SK-N-MC (cell line): ENCODE measurements at regions not wholly inside any gene's neighbourhood (a gene's known extent, or its start where the extent isn't known, plus 50 kb on each side); places are given as distances from the start of the nearest gene placed in this dataset.
"Not testable (repeated sequence)": the region's sequence is repeated elsewhere in the genome, so short reads cannot be mapped to it uniquely, and the experiment has no call there.

Experiments
- DNase-seq: peaks from one replicate; pipeline ENCODE4 v3.0.0-alpha.2; 2011; ENCODE audit warnings: low read depth, low spot score
- H3K27ac ChIP-seq: fragments of 200-600 bp; sonication (generic); 2 replicates; pipeline ENCODE4 v1.5.1; 2016; ENCODE audit warnings: mixed run types
- H3K36me3 ChIP-seq: fragments of 200-600 bp; sonication (generic); 2 replicates; pipeline ENCODE4 v1.6.1; 2017; ENCODE audit warnings: antibody characterized with exemption, low read length, mixed read lengths; ENCODE audit not compliant: insufficient read depth
- H3K4me3 ChIP-seq: fragments of 200-600 bp; sonication (generic); 2 replicates; pipeline ENCODE4 v1.5.1; 2016
- H3K9ac ChIP-seq: fragments of 200-600 bp; sonication (generic); 2 replicates; pipeline ENCODE4 v1.8.0; 2017; ENCODE audit warnings: mixed run types, mixed read lengths; ENCODE audit not compliant: insufficient read length
- H3K9me3 ChIP-seq: fragments of 200-600 bp; sonication (generic); 2 replicates; pipeline ENCODE4 v1.6.1; 2017; ENCODE audit warnings: low read depth, mild to moderate bottlenecking, antibody characterized with exemption, low read length, moderate library complexity, mixed read lengths
- EZH2 ChIP-seq: fragments of 200-600 bp; sonication (generic); IDR thresholded peaks from one replicate; pipeline ENCODE4 v1.6.1; 2017; ENCODE audit warnings: antibody characterized with exemption
- FOXP2 ChIP-seq: optimal IDR thresholded peaks from 2 replicates; pipeline ENCODE3; 2011; ENCODE audit warnings: mild to moderate bottlenecking, moderate library complexity; ENCODE audit not compliant: insufficient read depth; ENCODE audit errors: extremely low read length, control extremely low read depth
- POLR2AphosphoS5 ChIP-seq: IDR thresholded peaks from 2 replicates; pipeline ENCODE4 v1.6.1; 2012; ENCODE audit warnings: mild to moderate bottlenecking, low read depth, low read length, borderline replicate concordance

DNA sequence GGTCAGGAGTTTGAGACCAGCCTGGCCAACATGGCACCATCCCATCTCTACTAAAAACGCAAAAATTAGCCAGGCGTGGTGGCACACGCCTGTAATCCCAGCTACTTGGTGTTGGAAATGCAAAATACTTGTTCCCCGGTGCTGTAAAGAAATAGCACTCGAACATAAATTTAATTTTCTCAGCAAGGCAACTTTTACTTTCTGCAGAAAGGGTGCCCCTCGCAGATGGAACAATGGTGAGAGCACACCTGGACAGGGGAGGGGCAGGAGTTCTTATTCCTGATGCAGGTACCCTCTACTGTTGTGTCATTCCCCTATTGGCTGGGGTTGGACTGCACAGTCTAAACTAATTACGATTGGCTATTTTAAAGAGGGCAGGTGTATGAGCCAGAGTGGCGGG, 139.7 kb downstream of the FHIP1A start:
- Histone ChIP-seq H3K9me3 (0 out of 2 replicates have a peak, but pooled peaks cover 2% of the 10 kb centered on the region), H3K36me3 (no peaks in the 10 kb centered on the region), H3K9ac (no peak overlapping the region), H3K27ac (no peak overlapping the region), H3K4me3 (no peak overlapping the region)
- TF ChIP-seq EZH2 (no peak), POLR2AphosphoS5 (no peak), FOXP2 (no peak)
- DNase-seq, result no peak

- not testable (repeated sequence) for H3K9me3 ChIP-seq, DNase-seq, H3K9ac ChIP-seq, H3K27ac ChIP-seq, H3K4me3 ChIP-seq, H3K36me3 ChIP-seq
Observed at GRCh38 chr4:151549378-151549777, 140.4 kb downstream of the FHIP1A start.

DNA sequence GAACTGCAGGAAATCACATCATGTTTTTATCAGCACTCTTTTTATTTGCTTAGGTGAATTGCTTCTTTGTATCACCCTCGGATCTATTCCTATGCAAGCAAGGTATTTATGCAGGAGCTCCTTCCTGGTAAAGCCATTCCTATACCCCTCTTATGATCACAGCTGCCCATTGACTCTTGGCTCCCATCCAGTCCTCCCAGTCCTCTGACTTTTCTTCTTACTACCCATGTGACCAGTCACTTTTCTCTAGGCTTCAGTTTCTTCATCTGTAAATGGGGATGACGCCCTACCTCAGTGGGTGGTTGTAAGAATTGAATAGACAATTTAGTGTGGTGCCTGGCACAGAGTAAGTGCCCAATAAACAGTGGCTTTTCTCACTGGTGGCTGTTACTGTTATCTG, 144.9 kb downstream of the FHIP1A start:
- no peak for DNase-seq

DNA sequence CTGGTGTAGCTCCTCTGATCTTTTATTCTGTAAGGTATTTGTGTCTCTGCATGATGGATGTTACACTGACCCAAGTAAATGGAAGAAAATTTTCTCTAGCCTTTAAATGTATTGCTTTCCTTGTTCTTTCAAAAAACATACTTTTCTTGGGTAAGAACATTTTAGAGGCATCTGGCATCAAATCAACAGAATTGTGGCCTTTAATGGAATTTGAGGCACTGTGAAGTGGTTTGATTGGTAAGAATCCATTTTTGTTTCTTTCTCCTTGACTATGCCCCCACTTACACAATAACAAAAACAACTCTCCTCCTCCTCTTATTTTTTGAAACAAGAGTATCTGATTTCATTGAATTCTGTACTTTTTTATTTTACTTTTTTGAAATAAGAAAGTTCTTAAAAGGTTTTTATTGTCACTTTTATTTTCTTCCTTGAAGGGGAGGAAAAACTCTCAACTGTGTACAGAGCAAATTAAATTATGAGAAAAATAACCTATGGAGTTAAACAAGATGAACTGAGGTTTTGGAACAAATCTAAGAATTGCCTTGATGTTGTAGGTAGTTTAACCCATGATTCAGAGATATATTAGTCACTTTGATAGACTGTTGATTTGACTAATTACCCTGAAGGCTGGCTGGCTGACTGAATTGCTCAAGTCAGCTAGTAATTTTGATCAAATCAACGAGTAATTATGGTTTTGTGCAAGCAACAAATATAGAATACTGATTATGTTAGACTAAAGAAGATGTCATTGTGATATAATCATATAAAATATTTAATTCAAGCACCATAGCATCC, 146.4 kb downstream of the FHIP1A start:
- no peak overlapping the region for H3K9ac ChIP-seq
- H3K4me3 ChIP-seq, result no peak overlapping the region
- H3K9me3 ChIP-seq, result 0 out of 2 replicates have a peak, but pooled peaks cover 2% of the 10 kb centered on the region
- no peaks in the 10 kb centered on the region for H3K36me3 ChIP-seq
- DNase-seq, result no peak
- no peak overlapping the region for H3K27ac ChIP-seq
- no peak for TF ChIP-seq POLR2AphosphoS5
- TF ChIP-seq EZH2, result no peak
- TF ChIP-seq FOXP2, result no peak

More for the DNA sequence above, 144.9 kb downstream of the FHIP1A start:
- no peak overlapping the region for H3K9ac ChIP-seq
- no peaks in the 10 kb centered on the region for H3K36me3 ChIP-seq
- H3K4me3 ChIP-seq, result no peak overlapping the region
- TF ChIP-seq EZH2 (no peak), FOXP2 (no peak), POLR2AphosphoS5 (no peak)
- 0 out of 2 replicates have a peak, but pooled peaks cover 2% of the 10 kb centered on the region for H3K9me3 ChIP-seq
- no peak overlapping the region for H3K27ac ChIP-seq

- H3K27ac ChIP-seq, result no peak overlapping the region
- no peak for DNase-seq
- TF ChIP-seq POLR2AphosphoS5, result no peak
- no peak for TF ChIP-seq EZH2
- TF ChIP-seq FOXP2, result no peak
- no peaks in the 10 kb centered on the region for H3K36me3 ChIP-seq
- no peak overlapping the region for H3K9ac ChIP-seq
- H3K9me3 ChIP-seq, result no peaks in the 10 kb centered on the region
- H3K4me3 ChIP-seq, result no peak overlapping the region
Observed at GRCh38 chr4:151558496-151559113, 149.6 kb downstream of the FHIP1A start.

DNA sequence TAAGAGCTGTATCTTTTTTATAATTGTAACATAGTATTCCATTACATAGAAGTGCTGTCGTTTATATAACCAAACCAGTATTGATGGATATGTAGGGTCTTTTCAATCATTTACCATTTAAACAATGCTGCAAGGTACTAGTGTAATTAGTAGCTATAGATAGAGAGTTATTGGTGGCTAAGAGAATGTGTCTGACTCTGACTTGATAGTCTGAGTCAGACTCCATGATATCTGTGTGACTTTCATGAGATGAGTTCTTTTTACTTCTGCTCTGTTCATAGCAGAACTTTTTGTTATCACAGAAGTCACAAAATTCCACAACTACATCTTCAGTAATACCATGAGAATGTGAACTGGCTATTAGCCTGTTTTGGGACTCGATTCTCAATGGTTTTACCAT, 150.6 kb downstream of the FHIP1A start:
- TF ChIP-seq POLR2AphosphoS5 (no peak), EZH2 (no peak), FOXP2 (no peak)
- no peaks in the 10 kb centered on the region for H3K9me3 ChIP-seq

DNA sequence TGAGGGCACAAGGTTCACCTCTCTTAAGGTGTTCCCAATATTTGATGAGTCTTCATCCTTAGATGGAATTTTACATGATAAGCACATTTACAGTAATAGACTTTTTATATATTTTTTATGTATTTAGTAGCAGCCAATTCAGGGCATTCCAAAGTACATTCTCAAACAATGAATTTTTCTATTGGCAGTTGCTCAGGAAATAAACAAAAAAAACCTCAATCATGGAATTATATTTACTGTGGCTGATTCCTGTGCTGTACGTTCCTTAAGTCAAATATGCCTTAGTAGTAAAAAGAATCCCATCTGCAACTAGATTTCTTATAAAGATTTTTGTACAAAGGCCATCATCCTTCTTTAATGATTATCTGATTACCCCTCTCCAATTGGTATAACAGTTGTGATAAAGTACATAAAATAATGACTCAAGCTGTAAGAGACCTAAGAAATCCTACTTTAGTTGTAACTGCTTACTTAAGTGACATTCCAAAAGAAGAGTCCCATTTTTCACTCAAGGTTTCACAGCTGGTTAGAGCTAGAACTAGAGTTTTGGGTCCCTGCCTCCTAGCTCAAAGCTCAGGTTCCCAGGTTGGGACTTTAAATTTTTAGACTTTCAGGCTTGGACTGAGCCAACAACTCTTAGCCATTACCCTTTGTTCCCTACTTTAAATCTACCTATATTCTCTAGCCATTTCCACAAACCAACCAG, 152.7 kb downstream of the FHIP1A start:
- no peaks in the 10 kb centered on the region for H3K9me3 ChIP-seq
- no peak overlapping the region for H3K4me3 ChIP-seq
- DNase-seq, result no peak
- H3K9ac ChIP-seq, result no peak overlapping the region
- no peak for TF ChIP-seq FOXP2
- no peak for TF ChIP-seq POLR2AphosphoS5
- no peak for TF ChIP-seq EZH2
- H3K27ac ChIP-seq, result no peak overlapping the region
- no peaks in the 10 kb centered on the region for H3K36me3 ChIP-seq

More for the DNA sequence above, 150.6 kb downstream of the FHIP1A start:
- Histone ChIP-seq H3K27ac (no peak overlapping the region), H3K36me3 (no peaks in the 10 kb centered on the region), H3K9ac (no peak overlapping the region), H3K4me3 (no peak overlapping the region)
- DNase-seq, result no peak

- Histone ChIP-seq H3K4me3 (no peak overlapping the region), H3K9ac (no peak overlapping the region), H3K36me3 (no peaks in the 10 kb centered on the region), H3K27ac (no peak overlapping the region), H3K9me3 (no peaks in the 10 kb centered on the region)
- TF ChIP-seq POLR2AphosphoS5, result no peak
- no peak for TF ChIP-seq FOXP2
- TF ChIP-seq EZH2, result no peak
- no peak for DNase-seq
Observed at GRCh38 chr4:151563194-151563593, 154.2 kb downstream of the FHIP1A start.
